GM10266 (cell line): ENCODE measurements at regions not wholly inside any gene's neighbourhood (a gene's known extent, or its start where the extent isn't known, plus 50 kb on each side); places are given as distances from the start of the nearest gene placed in this dataset.

Source experiments
- DNase-seq: peaks from one replicate; pipeline ENCODE4 v3.0.0; 2012; ENCODE audit errors: extremely low spot score
- TF ChIP-seq, protein P1 (sequence below): IDR thresholded peaks from 2 replicates; pipeline ENCODE4 v1.5.1; 2012; ENCODE audit warnings: mild to moderate bottlenecking, low read depth; ENCODE audit not compliant: control insufficient read depth, insufficient read depth; ENCODE audit errors: missing control alignments

DNA sequence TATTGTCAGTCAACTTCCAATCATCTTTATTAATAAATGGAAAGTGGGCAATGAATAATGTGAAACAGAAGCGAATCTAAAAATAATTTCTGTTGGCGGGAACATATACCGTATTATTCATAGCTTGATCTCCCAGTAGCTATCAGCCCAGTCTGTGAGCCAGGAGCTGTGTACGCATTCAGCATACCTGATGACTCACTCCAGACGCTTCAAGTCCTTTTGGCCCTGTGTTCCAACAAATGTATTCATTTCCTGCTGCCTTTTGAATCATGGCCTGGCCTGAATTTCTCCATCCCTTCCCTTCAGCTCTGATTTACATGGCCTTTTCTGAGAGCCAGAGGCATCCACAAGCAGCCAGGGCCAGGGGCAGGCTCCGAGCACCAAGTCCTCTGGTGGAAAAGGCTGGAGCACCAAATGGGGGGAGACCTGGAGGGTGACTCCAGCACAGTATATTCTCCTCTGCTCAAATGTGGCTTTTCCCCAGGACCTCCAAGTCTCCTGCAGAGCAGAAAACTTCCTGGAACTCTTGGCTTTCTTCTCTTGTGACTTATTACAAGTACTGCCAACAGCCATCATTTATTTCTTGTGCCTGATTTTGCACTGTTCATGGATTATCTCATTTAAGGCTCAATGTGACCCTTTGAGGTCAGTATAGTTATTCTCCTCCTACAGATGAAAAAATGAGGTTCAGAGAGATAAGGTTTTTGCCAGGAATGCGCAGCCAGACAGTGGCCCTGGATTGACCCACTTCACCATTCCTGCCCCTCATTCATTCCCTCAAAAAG is 108.7 kb downstream of the EN1 start:
- no peak for DNase-seq

DNA sequence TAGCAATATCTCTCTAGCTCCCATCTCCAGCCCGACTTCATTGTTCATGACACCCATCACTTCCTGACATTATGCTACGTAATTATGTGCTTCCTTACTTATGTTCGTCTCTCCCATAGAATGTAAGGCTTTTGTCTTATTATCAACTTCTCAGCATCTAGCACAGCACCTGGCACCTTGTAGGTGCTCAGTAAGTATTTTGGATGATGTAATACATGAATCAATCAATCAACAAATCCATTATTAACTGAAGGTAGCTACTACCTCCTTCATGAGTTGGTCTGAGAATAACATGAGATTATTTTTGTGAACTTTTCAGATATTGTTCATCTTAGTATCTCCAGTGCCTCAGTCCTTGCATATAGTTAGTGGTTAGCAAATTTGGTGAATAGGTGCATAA is 109.3 kb downstream of the EN1 start:
- no peak for DNase-seq

More for the DNA sequence above, 108.7 kb downstream of the EN1 start:
- TF ChIP-seq, protein P1, sequence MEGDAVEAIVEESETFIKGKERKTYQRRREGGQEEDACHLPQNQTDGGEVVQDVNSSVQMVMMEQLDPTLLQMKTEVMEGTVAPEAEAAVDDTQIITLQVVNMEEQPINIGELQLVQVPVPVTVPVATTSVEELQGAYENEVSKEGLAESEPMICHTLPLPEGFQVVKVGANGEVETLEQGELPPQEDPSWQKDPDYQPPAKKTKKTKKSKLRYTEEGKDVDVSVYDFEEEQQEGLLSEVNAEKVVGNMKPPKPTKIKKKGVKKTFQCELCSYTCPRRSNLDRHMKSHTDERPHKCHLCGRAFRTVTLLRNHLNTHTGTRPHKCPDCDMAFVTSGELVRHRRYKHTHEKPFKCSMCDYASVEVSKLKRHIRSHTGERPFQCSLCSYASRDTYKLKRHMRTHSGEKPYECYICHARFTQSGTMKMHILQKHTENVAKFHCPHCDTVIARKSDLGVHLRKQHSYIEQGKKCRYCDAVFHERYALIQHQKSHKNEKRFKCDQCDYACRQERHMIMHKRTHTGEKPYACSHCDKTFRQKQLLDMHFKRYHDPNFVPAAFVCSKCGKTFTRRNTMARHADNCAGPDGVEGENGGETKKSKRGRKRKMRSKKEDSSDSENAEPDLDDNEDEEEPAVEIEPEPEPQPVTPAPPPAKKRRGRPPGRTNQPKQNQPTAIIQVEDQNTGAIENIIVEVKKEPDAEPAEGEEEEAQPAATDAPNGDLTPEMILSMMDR = no peak

DNA sequence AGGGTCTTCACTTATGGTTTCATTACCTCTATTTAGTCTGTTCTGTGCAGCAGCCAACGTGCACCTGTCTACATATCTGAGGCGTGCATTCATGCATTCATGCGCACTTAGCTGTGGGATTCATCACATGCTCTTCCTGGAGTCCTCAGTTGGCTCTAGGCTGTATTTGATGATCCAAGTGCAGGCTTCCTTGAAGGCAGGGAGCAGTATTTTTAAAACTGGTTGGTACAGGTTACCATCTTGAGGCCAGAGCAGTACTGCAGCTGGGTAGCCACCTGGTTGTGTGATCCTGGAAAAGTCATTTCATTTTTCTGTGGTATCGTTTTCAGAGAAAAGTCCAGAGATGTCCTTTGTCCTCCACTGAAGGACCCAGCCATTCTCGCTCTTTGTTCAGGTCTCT is 109.8 kb downstream of the EN1 start:
- DNase-seq = no peak
- TF ChIP-seq, protein P1 = no peak

More for the DNA sequence above, 109.3 kb downstream of the EN1 start:
- TF ChIP-seq, protein P1 = no peak

DNA sequence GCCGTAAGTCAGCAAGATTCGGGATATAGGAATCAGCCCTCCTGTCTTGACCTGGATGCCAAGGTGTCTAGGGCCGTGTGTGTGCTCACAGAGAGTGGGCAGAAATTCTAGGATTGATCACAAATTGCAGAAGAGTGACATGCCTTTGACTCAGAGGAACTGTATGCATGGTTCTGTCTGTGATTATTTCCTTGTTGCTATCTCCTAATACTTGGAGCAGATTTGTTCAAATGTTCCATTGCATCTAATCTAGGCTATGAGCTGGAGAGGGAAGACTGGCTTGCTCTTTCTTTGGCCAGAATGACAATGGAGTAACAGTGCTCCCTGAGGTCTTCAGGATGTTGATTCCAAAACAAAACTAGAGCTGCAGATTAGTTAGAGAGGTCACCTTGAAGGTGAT is 115.0 kb downstream of the EN1 start:
- no peak for DNase-seq
- TF ChIP-seq, protein P1 = no peak

DNA sequence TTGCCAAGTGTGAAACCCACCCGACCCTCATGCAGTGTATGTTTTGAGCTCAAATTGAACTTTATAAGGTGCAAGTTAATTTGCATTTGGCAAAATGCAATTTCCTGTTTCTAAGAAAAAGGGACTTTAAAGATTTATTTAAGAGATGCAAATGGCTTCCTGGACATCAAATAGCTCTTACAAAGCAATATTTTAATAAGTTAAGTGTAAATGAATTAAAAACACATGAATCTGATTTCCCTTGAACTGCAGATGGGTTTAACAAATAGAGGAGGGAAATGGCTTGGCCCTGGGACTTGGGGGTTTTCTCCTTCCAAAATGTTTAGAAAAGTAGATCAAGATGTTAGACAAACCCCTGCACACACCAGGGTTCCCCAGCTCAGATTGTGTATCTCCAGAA is 116.0 kb downstream of the EN1 start:
- DNase-seq = no peak
- TF ChIP-seq, protein P1 = no peak

DNA sequence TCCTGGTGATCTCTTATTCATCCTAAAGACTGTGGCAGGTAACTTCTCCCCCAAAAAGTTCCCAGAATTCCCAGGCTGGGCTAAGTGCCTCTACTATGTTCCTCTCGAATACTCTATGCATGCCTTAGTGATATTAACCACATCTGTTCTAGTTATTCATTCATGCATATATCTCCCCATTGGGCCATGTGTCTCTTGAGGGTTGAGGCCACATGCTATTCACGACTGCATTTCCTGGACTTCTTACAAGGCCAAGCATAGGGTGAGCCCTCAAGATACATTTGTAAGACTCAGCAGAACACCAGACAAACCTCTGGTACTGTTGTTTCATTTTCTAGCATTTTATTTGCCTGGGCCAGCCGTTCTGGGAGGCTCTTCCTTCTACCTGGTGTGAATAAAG is 117.0 kb downstream of the EN1 start:
- no peak for DNase-seq
- TF ChIP-seq, protein P1 = no peak

DNA sequence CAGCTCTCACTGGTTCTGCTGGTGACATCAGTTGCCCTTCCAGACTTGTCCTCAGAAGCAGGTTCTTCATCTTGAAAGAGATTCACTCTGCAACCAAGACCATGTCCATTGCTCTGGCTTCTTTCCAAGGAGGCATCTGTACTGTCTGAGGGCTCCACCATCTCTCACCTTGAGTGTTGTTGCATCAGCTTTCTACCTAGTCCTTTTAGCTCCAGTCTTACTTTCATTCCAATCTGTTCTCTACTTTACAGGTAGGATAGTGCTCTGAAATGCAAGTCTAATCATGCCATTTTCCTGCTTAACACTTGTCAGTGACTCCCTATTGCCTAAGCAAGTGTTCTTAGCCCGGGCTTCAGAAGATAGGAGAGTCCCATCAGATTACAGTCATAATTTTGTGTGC is 117.7 kb downstream of the EN1 start:
- no peak for DNase-seq
- TF ChIP-seq, protein P1 = no peak
